Pons (tissue), 1 donor: ENCODE measurements at regions not wholly inside any gene's neighbourhood (a gene's known extent, or its start where the extent isn't known, plus 50 kb on each side); places are given as distances from the start of the nearest gene placed in this dataset.
"Not testable (repeated sequence)": the region's sequence is repeated elsewhere in the genome, so short reads cannot be mapped to it uniquely, and the experiment has no call there.

Source experiments
- DNase-seq: peaks from one replicate; pipeline ENCODE4 v3.0.0-alpha.2; 2016; ENCODE audit warnings: low spot score

DNA sequence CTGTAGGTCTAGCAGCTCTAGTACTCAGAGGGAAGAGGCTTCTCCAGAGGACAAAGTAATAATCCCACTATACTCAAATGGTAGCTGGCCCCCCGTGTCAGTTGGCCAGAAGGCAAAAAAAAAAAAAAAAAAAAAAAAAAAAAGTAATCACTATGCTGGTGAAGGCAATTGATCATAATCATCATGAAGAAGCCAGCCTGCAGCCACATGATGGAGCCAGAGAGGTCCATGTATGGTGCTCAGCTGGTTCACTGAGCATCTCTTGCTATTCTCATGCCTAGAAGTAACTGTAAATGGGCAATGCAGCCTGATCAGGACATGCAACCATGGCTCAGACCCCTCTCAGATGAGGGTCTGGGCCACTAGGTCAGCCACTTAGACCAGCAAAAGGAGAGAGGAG lies 378.8 kb downstream of the MED13L start:
- DNase-seq = no peak

DNA sequence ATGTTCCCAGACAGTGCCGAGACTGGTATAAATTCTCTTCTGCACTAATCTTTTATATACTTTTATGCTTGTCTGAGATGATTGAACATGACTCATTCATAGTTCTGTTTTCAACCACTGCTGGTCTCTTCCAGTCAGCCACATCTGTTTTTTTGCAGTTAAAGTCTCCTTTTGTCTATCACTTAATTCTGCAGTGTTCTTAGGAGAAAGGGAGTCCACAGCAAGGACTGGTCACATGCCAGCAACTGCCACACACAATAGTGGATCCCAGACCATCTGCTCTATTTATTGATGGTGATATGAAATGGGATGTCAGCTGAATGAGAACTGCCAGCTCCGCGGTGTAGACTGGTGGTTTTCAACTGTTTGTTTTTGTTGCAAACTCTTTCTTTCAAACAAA lies 379.8 kb downstream of the MED13L start:
- DNase-seq = no peak

DNA sequence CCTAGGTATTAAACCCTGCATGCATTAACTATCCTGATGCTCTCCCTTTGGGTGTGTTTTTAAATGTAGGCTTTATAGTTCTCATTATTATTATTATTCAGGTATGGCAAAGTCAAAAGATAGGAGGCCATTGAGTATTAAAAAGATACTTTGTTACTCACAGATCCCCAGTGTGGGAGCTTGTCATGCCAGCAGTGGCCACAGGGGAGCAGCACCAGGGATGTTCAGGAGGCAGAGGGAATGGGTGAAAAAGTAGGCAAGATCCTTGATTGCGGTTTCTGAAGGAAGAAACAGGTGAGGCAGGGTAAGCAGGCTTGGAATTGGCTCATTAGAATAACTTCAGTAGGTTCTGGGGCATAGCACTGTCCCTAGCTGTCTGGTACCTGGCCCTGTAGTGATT lies 382.2 kb downstream of the MED13L start:
- no peak for DNase-seq

DNA sequence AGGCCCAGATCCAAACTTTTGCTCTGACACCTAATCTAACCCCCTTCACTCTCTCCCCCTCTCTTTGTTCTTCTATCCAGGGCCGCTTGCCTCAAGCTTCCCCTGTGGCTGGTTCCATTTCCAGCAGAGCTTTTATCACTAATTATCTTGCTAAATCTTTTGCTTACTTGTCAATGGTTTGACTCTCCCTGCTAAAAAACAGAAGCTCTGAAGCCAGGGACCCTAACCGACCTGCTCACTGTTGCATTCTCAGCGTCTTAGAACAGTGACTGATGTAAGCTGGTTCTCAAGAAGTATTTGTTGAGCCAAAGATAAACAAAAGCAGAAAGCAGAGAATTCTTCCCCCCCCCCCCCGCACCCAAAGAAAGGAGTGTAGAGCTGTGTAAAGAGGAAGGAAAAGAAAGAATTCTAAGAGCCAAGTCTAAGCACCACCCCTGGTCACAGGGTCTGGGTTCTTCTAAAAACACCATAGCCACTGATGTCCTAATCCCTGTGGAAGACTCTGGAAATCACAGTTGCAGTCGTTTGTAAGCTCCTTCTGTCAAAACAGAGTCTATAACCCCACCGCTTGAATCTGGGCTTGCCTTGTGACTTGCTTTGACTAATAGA lies 385.8 kb downstream of the MED13L start:
- peak; percentile 34 for DNase-seq

DNA sequence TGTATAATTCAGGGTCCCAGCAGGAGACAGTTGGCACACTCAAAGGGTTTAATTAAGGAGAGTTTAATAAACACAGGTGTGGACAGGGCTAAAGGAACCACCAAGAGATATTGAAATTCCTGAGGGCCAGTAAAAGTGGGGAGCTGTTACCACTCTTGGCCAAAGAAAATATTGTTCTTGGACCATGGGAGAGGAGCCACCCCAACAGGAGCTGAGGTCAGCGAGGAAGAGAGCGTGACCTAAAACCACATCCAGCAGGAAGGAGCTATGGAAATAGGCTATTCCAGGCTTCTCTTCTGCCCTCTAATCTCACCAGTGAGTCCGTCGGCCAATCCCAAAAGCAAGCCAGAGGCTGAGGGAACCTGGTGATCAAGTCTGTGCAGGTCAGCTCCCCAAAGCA lies 390.8 kb downstream of the MED13L start:
- DNase-seq = no peak

GRCh38 chr12:115885040-115885690 lies 392.3 kb downstream of the MED13L start:
- no peak for DNase-seq

DNA sequence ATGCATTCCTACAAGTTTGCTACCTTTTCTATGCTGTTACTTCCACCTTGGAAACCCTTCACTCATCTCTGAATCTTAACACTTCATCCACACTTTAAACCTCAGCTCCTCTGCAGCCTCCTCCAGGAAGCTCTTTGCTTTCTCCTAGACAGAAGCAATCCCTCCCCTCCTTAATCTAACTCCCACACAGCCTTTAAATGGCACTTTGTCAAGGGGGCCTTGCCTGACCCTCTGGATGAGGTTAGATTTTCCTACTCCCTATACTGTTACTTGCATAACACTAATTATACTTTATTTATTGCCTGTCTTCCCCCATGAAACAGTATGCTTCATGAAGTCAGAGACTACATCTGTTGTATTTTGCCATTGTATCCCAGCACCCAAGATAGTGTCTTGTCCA lies 394.6 kb downstream of the MED13L start:
- no peak for DNase-seq

DNA sequence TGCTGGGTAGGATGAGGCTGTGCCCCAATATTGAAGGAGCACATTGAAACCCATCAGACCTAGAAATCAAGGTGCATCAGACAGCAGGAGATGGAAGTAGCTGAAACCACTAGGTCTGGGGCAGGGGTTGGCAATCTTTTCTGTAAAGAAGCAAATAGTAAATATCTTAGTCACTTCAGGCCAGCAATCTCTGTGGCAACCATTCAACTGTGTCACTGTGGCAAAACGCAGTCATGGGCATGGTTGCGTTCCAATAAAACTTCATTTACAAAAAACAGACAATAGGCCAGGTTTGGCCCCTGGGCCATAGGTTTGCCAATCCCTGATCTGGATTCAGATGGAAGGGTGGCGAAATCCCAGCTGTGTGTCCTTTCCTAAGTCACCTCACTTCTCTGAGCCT lies 397.3 kb downstream of the MED13L start:
- DNase-seq = no peak

DNA sequence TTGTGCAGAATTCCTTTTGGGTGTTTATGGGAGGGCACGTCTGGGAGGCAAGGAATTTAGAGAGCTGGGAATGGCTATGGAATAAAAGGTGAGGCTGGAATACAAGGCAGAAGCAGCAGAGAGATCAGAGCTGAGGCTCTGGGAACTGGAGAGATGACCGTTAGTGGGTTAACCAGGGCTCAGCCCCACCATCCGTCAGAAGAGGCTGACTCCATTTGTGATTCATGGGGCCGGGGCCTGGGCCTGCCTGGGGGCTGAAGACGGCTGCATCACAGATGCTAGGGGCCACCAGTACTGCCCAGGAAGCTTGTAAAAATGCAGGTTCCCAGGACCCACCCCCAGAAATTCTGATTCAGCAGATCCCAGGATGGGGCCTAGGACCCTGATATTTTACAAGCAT lies 398.1 kb downstream of the MED13L start:
- no peak for DNase-seq

DNA sequence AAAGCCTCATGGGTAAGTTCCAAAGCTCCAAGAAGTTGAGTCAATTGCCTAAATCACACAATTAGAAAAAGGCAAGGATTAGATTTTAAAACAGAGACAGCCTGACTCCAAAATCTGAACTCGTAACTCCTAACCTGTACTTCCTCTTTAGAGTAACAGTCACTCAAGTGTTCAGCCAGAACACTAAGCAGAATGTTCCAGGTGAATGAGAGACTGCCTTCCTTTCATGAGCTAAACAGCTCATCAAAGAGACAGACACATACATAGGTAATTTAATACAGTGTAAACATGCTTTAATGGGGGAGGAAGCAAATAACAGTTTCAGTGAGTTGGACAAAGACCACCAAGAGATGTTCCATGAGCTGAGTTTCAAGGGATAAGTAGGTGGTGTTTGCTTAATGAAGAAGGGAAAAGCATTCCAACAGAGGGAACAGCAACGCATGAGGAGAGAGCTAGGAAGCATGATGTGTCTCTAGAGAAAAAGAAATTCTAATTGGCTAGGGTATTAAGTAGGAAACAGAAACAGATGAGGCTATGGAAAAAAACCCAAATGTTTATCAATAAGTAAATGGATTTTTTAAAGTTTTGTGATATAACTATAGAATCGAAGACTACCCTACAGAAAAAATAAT lies 403.9 kb downstream of the MED13L start:
- no peak for DNase-seq

DNA sequence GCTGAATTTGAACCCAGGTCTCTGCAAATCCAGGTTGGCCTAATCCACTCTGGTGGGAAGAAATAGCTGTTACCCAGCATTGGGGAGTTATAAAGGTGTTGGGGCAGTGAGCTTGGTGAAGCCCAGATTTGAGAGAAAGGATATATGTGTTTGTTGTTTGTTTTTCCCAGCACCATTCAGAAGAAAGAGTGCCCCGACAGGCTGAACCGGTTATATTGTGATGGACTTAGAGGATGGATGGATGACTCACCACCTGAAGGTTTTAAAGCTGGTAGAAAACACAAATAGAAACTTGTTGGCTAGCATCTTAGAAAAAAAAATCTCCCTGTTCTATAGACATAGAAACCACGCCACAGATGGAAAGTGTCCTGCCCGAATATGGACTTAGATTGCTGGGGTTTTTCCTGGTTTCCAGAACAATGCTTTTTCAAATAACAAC lies 404.6 kb downstream of the MED13L start:
- DNase-seq = no peak

GRCh38 chr12:115872212-115872611 lies 405.3 kb downstream of the MED13L start:
- no peak for DNase-seq

DNA sequence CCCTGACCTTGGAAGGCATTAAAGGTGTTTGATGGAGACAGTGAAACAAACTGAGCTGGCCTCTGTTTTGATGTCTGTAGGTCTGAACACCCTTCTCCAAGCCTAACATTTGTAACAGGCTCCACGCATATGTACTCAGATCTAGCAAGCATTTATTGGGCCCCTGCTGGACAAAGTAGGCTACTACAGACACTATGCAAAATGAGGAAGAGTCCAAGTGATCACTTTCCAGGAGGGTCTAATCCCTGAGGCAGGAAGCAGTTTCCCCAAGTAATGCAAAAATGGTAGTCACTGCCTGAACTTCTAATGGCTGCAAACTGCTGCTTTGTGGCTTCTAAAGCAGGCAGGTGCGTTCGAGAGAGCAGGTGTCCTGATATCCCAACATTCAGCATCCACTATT lies 405.8 kb downstream of the MED13L start:
- no peak for DNase-seq

DNA sequence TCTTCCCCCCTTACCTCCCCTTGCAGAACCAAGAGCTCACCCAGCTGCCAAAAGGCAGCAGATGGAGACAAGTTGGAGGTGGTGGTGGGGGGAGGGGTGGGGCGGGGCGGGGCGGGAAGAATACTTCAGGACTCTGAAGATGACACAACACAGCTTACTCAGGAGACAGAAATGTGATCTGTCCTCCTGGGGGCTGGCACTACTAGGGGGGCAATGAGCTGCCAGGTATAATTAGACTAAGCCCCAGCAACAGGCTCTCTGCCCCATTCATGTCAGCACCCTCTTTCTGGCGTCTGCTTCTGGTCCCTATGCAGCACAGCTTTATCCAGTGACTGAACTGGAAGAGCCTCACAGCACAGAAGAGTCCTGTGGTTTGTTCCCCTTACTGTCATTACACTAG lies 407.0 kb downstream of the MED13L start:
- no peak for DNase-seq

GRCh38 chr12:115870021-115870420 lies 407.5 kb downstream of the MED13L start:
- DNase-seq = no peak

DNA sequence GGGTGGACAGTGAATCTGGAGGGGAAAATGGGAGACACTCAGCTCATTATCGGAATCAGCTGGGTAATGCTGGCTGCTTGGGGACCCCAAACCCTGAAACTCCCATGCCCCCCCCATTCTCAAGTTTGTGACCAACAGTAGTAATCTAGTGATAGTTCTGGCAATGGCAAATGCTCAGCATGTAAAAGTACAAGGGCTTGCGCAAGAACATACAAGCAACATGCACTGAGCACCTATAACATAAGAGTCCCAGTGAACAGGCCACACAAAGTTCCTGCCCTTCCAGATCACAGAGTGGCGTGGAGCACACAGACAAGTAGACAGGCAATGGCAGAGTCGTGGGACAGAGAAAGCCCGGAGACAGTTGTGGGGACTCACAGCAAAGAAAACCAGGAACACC lies 407.9 kb downstream of the MED13L start:
- DNase-seq = no peak

GRCh38 chr12:115868624-115869023 lies 408.9 kb downstream of the MED13L start:
- DNase-seq = no peak

DNA sequence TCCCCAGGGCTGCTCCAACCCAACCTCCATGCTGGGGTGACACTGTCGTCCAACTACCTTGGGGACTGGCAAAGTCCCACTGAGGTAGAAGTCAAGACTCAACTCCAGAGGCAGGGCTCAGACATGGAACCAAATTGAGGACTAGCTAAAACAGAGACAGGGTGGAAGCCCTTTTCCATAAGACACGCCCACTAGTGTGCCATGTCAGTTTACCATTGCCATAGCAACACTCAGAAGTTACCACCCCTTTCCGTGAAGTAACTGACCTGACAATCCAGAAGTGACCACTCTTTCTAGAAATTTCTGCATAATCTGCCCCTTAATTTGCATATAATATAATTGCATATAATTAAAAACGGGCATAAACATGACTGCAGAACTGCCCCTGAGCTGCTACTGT lies 409.6 kb downstream of the MED13L start:
- no peak for DNase-seq

- no peak for DNase-seq
Observed at GRCh38 chr12:115866909-115867525, 410.5 kb downstream of the MED13L start.

GRCh38 chr12:115866281-115866680 lies 411.2 kb downstream of the MED13L start:
- DNase-seq = not testable (repeated sequence)

- no peak for DNase-seq
Observed at GRCh38 chr12:115864396-115864795, 413.1 kb downstream of the MED13L start.

DNA sequence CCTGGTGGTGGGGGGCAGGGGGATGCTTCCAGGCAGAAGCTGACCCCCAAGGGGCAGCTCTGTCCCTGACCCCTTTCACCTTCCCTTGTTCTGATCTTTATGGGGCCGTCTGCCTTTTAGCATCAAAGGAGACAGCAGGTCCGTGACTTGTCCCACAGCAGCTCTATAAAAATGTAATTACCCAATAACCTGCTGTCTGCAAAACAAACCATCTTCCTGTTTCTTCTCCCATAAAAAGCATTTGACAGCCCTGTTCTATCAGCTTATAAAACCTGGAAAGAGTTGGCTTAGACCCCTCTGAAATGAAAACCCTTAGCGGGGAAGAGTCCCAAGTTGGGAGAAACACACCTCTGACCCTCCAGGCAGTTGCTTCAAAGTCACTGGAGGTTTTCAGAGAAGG lies 416.9 kb downstream of the MED13L start:
- no peak for DNase-seq

- peak; percentile 73 for DNase-seq
Observed at GRCh38 chr12:115859231-115859630, 418.3 kb downstream of the MED13L start.
